Glutamatergic neuron (in vitro differentiated cells): ENCODE measurements at regions not wholly inside any gene's neighbourhood (a gene's known extent, or its start where the extent isn't known, plus 50 kb on each side); places are given as distances from the start of the nearest gene placed in this dataset.

Experiments
- DNase-seq: peaks from one replicate; pipeline ENCODE4 v3.0.0; 2022
- H3K27ac Mint-ChIP-seq: one replicate; pipeline ENCODE4 v1.8.0; 2020; ENCODE audit warnings: mild to moderate bottlenecking, mixed read lengths, inconsistent platforms; ENCODE audit not compliant: unreplicated experiment
- H3K27me3 Mint-ChIP-seq: one replicate; pipeline ENCODE4 v1.8.0; 2020; ENCODE audit warnings: mild to moderate bottlenecking, moderate library complexity, mixed read lengths, inconsistent platforms; ENCODE audit not compliant: unreplicated experiment
- H3K36me3 Mint-ChIP-seq: one replicate; pipeline ENCODE4 v1.8.0; 2020; ENCODE audit warnings: mild to moderate bottlenecking, mixed read lengths, inconsistent platforms; ENCODE audit not compliant: unreplicated experiment
- H3K4me1 Mint-ChIP-seq: one replicate; pipeline ENCODE4 v1.8.0; 2020; ENCODE audit warnings: mild to moderate bottlenecking, low read depth, mixed read lengths, inconsistent platforms; ENCODE audit not compliant: unreplicated experiment
- H3K4me3 Mint-ChIP-seq: one replicate; pipeline ENCODE4 v1.8.0; 2020; ENCODE audit warnings: mild to moderate bottlenecking, mixed read lengths, inconsistent platforms; ENCODE audit not compliant: unreplicated experiment
- H3K9me3 Mint-ChIP-seq: one replicate; pipeline ENCODE4 v1.8.0; 2020; ENCODE audit warnings: mild to moderate bottlenecking, moderate library complexity, mixed read lengths, inconsistent platforms; ENCODE audit not compliant: unreplicated experiment
- TF ChIP-seq, protein P1 (sequence below): fragments of 200-600 bp; sonication (generic); IDR thresholded peaks from one replicate; pipeline ENCODE4 v1.5.0; 2021; ENCODE audit not compliant: partially characterized antibody, unreplicated experiment

DNA sequence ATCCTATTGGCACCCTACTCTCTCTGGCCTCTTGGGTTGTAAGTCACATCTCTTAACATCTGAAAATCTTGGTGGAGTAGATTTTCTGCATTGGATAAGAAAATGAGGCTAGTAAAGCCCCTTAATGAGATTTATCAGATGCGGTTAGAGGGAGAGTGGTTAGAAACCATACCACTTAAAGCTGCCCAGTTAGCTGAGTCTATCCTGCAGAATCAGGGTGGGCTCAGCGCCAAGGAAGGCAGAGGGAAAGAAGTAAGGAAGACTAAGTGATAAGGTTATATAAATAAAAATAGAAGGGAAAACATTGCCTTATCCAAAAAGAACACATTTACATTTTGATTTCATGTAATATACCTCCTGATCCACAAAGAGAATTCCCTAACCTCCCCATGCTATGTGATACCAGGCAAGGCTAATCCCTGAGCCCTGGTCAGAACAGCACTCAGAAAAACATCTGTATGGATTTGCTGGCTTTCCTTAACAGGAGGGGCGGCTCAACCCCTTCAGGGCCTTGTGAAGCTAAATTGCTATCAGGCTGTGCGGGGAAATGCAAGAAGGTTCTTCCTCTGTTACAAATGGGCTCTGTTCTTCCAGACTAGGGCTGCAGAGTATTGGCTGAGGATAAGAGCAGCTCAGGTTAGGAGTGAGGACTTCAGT, 101.7 kb downstream of the SNX19 start:
- TF ChIP-seq, protein P1, sequence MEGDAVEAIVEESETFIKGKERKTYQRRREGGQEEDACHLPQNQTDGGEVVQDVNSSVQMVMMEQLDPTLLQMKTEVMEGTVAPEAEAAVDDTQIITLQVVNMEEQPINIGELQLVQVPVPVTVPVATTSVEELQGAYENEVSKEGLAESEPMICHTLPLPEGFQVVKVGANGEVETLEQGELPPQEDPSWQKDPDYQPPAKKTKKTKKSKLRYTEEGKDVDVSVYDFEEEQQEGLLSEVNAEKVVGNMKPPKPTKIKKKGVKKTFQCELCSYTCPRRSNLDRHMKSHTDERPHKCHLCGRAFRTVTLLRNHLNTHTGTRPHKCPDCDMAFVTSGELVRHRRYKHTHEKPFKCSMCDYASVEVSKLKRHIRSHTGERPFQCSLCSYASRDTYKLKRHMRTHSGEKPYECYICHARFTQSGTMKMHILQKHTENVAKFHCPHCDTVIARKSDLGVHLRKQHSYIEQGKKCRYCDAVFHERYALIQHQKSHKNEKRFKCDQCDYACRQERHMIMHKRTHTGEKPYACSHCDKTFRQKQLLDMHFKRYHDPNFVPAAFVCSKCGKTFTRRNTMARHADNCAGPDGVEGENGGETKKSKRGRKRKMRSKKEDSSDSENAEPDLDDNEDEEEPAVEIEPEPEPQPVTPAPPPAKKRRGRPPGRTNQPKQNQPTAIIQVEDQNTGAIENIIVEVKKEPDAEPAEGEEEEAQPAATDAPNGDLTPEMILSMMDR: no peak
- Mint-ChIP-seq H3K4me3 (no peak overlapping the region), H3K27me3 (peaks cover 3% of the 10 kb centered on the region), H3K4me1 (no peaks in the 10 kb centered on the region), H3K27ac (no peak overlapping the region), H3K9me3 (peaks cover 2% of the 10 kb centered on the region), H3K36me3 (no peaks in the 10 kb centered on the region)
- no peak for DNase-seq

DNA sequence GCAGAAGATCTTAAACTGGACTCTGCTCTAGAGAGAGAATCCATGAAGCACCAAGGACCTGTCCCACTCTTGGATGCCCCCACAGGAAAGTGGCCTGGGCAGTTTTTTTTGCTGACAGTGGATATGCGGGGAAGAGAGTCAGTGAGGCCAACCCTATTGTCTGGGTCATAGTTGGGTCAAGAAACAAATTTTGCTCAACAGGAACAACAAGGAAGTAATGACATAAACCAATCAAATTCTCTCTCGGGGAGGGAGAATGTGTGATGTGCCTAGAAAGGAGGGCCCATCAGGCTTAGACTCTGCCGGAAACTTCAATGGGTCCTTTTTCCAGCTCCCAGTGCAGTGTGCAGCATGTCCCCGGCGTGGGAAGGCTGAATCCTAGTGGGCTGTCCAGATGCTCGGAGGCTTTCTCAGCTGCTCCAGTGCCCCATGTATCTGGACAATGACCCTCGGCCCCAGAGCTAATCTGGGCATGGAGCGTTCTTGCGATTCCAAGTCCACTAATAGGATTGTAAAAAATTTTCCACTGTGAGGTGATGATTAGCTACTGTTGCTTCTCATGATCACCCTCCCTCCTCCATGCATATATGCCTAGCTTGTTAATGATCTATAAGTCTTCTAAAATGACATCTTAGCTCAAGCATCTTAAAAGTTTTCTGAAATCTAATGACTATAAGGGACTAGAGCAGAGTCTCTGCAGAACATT, 101.0 kb downstream of the SNX19 start:
- H3K27me3 Mint-ChIP-seq: peaks cover 2% of the 10 kb centered on the region
- H3K36me3 Mint-ChIP-seq: no peaks in the 10 kb centered on the region
- no peak overlapping the region for H3K27ac Mint-ChIP-seq
- peaks cover 2% of the 10 kb centered on the region for H3K9me3 Mint-ChIP-seq
- no peak for DNase-seq
- H3K4me3 Mint-ChIP-seq: no peak overlapping the region
- no peaks in the 10 kb centered on the region for H3K4me1 Mint-ChIP-seq
- TF ChIP-seq, protein P1: no peak

DNA sequence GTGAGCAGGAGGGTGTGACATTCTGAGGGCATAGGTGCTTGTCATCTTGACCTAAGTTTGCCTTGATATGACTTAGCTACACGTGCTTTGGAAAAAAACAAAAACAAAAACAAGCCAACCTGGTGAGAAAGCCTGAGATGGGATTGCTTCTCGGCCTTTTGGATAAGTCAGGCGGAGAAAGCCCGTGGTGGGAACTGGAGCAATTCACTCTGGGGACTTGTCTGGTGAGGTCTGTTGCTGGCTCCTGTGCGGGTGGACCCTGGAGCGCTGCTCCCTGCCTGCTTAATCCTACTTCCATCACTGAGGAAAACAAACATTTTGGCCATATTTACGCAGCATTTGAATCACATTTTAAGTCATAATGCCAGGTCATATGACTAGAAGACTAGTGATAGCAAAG, 100.3 kb downstream of the SNX19 start:
- Mint-ChIP-seq H3K4me3 (no peak overlapping the region), H3K27me3 (no peaks in the 10 kb centered on the region), H3K36me3 (no peaks in the 10 kb centered on the region), H3K9me3 (peaks cover 2% of the 10 kb centered on the region), H3K4me1 (no peaks in the 10 kb centered on the region), H3K27ac (no peak overlapping the region)
- no peak for DNase-seq
- TF ChIP-seq, protein P1: no peak

DNA sequence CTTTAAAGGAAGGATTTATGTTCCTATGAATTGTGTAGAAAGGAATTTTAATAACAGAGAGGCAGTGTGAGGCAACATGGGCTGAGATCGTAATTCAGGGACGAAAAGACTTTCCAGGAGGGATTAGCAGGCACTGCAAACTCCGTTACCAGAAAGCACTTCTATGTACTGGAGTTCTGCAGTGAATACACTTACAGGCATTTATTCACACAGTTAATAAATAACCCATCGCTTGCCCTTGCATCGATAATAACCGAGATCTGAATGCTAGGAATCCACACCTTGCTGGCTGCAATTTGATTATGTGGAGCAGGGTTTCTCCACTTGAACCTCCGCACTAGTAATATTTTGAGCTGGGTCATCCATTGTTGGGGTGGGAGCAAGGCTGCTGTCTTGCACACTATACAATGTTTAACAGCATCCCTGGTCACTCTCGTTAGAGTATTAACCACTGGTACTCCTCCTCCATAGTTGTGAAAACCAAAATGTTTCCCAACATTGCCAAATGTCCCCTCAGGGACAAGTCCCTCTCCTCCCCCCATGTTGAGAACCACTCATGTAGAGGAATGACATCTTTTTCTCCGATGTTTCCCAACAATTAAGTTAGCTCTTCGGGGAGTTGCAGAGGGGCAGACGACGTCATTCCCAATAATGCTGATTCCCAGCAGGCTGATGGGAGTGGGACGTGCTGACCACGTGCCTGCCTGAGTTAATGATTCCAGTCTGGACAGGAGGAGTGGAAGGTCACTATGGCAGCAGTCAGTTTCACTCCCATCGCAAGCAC, 99.5 kb downstream of the SNX19 start:
- Mint-ChIP-seq H3K27me3 (no peaks in the 10 kb centered on the region), H3K9me3 (peaks cover under 1% of the 10 kb centered on the region)

More for the DNA sequence above, 99.5 kb downstream of the SNX19 start:
- DNase-seq: no peak
- Mint-ChIP-seq H3K4me3 (no peak overlapping the region), H3K36me3 (no peaks in the 10 kb centered on the region), H3K4me1 (no peaks in the 10 kb centered on the region), H3K27ac (no peak overlapping the region)
- TF ChIP-seq, protein P1: no peak
